Activated CD8-positive, alpha-beta memory T cell treated with anti-CD3 and anti-CD28 coated beads for 24 hours (primary cell): ENCODE measurements at regions not wholly inside any gene's neighbourhood (a gene's known extent, or its start where the extent isn't known, plus 50 kb on each side); places are given as distances from the start of the nearest gene placed in this dataset.

Source experiments
- DNase-seq: peaks from one replicate; pipeline ENCODE4 v3.0.0-alpha.2; 2020

DNA sequence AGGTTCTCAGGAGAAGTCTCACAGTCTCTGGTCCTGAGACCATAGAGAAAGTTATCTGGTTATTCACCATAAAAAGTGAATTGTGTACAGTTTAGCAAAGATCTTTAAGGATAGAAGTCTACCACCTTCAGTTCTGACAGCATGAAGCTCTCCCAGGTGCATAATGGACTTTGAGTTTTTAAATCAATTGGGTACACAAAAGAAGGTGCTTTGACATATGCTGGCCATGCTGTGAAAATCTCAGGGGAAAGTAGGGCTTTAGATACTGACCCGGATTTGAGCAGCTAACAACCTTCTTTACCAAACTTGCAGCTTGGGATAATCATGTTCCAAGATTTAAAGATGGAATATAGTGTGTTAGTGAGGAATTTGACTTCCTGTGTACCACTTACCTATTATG, 264.2 kb downstream of the ZSWIM6 start:
- DNase-seq: no peak

DNA sequence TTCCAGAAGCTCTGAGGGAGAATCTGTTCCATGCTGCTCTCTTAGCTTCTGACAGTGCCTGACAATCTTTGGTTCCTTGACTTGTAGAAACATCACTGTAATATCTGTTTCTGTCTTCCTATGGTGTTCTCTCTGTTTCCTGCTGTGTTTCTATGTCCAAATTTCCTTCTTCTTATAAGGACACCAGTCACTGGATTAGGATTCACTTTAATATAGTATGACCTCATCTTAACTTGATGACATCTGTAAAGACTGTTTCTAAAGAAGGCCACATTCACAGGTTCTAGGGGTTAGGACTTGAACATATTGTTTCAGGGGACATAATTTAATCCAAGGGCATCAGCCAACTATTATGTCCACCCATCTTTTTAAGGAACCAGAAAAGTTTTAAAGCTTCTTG, 265.6 kb downstream of the ZSWIM6 start:
- DNase-seq: no peak

DNA sequence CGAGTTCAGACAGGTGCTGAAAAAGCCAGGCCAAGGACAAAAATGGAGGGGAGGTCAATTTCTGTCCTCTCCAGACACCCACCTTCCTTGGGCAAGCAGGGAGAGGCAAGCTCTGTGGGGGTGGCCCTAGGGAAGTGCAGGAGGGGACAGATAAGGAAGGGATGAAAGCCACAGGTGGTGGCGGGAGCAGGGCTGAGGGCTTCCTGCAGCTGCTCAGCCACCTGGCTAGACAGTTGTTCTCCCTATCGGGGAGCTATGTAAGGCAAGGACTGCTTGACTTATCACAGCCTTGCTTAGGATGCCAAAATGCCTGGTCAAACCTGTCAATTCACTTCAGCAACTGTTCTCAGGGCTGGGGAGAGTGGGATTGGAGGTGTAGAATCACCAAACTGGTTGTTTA, 266.1 kb downstream of the ZSWIM6 start:
- no peak for DNase-seq

DNA sequence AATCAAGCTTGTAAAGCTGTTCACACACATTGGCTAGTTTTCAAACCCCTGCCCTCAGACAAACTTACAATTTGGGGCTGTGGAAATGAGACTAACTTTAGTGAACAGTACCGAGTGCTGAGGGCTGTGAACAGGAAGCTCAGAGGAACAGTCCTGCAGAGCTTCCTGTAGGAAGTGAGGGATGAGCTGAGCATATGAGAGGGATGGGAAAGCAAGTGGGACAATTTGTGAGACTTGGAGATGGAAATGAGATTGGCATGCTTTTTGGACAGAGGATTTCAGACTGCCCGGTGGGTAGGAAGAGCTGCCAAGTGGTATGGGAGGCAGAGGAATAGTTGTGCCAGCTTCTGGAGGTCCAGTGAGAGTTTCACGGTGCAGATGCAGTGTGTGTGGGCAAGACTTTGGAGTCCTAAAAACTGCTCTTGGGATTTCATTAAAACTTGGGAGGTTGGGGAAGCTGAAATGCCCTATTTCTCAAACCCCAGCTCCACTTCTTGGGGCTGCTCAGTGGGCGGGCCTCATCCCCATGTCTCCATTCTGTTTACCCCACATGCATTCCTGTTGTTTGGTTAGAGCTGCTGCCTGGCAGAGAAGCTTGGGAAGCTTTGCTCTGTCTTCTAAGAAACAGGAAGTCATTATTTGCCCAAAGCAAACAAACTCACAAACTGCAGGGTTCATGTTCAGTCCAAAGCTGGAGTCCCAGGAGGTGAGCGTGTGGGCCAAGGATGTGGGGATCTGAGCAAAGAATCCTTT, 267.5 kb downstream of the ZSWIM6 start:
- DNase-seq: no peak

DNA sequence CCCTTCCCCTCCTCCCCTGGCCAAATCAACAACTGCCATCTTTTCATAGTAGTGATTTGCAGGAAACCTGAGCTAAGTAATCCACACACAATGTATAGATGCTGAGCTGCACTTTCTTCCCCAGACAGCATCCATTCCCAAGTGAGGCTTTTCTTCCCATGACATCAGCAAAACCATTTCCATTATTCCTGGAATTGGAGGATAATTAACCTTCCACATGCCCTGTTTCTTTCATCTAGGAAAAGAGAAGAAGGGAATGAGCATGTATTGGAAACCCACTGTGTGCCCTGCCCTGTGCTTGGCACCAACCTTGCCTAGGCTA, 268.0 kb downstream of the ZSWIM6 start:
- no peak for DNase-seq

DNA sequence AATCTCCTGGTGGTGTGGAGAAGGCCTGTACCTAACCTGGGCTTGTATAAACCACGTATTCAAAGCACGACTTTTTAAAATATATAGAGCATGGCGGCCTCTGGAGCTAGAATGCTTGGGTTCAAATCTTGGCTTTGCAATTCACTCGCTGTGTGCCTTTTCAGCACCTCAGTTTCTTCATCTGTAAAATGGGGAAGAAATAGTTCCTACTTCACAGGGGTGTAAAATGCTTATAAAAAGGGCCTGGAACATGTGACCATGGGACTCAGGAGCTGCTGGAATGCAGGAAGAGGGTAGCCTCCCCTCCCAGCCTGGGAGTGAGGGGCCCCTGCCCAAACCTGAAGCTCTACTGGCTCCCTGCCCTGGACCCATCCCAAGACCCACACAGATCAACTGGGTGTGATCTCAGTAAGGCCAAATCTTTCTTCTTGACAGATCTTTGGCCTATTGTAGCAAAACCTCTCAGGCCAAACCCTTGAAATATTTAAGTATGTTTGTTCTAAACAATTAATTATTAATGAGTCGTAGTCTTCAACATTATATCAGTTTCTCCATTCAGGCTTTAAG, 269.0 kb downstream of the ZSWIM6 start:
- no peak for DNase-seq

DNA sequence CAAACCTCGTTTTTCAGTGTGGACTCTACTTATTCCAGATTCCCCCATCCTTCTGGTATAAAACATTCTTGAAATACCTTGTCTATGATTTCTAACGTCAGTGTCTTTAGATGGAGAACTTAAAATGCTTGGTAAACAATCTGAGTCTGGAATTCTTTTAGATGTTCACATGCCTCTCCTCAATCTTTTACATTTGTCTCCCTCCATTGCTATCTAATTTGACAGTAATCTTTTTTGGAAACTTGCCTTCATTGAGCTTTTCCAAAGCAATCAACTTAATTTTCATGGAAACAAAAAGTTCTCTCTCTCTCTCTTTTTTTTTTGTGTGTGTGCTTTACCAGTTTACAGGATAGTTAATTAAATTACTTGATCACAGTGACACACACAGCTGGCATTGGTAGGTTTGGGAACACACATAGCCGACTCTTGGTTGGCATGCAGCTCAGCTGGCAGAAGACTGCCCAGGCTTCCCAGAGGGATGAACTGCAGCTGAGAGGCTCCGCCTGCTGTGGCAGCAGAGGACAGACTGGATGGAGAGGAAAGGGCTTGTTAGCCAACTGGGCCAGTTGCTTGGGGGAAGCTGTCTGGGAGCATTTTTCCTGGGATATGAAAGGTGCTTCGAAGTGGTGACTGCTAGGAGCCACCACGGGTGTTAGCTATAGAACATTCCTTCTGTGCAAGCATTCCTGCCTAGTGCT, 271.3 kb downstream of the ZSWIM6 start:
- no peak for DNase-seq

DNA sequence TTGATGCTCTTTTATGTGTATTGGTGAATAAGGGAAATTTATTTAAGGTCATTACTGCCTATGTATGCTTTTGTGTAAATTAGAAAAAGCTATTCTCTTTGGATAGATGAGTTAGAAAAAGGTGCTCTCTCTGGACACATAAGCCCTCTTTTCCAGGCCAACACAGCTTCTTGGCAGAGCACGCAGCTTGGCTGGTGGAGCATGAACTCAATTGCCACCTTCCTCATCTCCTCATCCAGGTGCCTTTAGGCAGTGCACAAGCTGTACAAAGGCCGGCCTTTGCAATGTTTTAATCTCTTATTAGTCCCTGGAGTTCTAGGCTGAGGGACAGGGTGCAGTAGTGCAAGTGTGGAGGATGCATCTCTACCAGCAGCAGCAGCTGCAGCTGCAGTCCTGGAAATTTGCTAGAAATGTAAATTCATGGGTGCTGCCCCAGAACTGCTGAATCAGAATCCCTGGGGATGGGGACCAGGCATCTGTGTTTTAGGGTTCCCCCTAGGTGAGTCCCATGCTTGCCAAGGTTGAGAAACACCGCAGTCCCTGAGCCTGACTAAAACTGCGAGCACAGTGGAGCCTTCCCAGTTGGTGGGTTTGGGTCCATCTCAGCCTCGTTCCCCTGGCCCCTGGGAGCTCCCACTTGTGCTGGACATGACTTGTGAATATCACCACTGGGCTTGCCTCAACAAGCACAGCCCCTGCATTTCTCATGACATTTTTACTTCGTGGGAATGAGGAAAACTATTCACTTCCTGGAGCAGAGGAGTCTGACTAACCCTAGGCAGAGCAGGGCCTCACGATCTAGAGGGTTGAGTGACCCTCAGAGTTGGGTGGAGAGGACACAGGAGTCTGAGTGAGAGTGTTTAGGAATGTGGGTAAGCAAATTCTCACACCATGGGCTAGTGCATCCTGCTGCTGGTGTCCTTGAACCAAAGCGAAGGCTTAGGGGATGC, 272.3 kb downstream of the ZSWIM6 start:
- no peak for DNase-seq

DNA sequence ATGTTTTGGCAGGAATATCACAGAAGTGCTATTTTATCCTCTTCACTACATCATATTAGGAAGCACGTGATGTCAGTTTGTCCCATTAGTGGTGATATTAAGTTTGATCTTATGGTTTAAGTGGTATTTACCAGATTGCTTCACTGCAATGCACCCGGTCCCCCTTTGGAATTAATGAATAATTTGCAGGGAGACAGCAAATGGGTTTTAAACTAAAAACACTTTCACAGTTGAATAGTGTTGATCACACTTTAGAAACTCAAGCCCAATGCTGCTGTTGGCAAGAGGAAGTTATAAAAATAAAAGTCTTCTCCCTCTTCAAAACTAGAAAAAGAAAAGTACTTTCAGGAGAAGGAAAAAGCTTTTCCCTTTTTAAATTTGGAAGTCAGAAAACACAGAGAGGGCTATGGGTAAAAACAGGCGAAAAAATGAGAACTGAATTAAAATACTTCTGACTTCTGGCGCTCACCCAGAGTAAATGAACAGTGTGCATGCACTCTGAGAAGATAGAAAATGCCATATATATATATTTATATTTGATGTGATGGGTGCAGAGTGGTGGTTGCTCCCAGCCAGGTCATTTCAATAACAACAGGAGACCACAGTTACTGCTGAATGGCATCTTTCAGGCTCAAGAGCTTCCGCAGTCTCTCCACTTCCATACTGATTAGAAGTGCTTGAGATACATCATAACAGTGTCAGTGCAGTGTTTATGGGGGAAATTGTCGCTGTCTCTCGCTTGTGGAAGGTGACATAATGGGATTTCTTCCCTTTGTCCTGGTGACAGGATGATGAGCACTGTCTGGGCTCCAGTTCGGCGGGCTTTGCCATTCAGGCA, 278.0 kb downstream of the ZSWIM6 start:
- DNase-seq: no peak

DNA sequence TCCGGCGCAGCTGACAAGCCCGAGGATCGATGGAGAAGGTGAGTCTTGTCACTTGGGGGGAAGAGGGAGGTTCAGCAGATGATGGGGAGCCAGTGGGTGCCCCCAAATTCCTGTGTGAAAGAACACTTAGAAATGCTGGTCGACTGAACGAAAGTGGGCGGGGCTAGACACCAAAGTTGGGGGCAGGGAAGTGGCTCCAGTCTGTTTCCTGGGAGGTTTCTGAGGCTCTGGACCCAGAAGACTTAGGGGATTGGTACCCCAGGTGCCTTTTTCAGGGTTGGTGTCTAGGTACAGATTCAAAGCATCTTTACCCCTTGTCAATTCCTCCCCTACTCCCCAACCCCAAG, 278.6 kb downstream of the ZSWIM6 start:
- no peak for DNase-seq

DNA sequence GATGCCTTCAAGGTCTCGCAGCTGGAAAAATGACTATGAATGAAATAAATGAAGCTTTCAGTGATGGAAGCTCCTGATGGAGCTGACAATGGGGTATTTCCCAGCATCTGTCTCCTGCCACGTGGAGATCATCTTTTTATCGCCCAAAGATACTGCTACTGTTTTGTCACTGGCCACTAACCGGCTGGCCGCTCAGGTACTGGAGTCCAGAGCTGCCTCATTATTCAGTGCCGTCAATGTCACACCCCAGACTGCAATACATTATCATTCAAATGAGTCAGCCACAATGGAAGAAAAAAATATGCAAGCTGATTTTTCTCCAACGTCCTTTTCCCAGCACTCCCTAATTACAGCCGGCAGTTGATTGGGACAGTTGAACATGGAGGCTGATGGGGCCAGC, 280.4 kb downstream of the ZSWIM6 start:
- no peak for DNase-seq

DNA sequence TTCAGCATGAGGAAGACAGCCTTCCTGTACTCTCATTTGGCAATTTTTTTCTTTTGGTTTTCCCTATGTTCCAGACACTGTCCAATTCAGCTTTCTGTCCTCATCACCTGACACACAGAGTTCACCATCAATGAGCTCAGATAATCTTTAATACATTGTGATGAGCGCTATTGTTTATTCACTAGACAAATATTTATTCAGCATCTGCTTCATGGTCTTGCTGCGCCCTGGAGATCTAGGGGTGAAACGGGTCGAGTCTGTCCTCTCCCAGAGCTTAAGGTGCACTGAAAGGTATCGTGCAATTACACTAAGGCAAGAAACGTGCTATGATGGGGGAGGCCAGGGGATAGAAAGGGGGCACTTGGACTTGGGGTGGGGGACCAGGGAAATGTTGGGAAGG, 281.6 kb downstream of the ZSWIM6 start:
- no peak for DNase-seq

DNA sequence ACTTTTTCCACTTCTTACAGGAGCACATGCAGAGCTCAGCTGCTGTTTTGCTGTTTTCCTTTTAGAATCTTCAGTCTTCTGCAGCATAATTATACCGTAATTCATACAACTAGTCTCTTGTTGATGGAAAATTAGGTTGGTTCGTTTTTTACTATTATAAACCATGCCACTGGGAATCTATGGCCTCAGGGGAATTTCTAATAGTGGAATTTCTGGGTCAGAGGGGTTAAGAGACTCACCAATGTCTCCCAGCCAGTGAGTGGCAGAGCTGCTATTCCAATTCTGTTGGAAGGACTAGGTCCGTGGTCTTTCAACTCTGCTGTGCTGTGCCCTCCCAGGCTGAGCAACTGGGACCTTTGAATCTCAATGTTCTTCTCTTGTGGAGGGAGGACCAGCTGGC, 282.5 kb downstream of the ZSWIM6 start:
- no peak for DNase-seq

DNA sequence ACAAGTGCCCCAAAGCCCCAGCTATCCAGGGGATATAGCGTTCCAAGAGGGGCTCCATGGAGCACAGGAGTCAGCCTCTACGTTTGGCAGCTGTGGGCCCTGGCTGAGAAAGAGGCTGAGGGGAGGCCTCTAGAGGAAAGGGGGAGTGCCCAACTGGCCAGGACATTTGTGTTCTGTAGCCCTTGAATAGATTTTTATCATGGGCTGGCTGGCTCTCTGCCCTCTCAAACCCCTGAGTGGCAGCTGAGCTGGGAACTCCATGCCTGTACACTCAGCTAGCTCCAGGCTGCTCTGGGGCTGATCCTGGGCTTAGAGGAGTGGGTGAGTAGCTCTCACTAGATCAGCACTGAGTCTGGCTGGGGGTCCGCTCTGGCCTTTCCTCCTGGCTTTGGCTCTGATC, 285.0 kb downstream of the ZSWIM6 start:
- DNase-seq: no peak

DNA sequence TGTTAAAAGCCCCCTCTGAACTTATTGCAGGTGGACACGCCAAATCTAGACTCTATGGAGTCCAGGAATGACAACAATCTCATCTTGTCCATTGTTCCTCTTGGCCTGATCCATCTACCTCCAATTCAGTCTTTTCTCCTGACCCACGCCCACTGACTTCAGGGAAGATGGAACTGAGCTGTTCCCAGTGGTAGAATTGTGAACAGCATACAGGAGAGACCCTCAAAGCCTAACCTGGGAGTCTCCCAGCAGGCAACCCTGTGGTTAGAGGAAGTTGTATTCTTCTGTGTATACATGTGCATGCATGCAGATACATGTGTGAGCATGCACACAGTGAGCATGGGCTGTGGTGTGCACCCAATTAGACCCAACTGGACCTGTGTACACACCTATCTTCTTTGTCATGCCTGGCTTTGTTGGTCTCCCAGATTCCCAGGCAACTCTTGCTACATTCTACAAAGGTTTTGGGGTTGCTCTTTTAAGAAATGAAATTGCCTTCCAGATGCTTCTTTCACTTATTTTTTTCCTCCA, 286.0 kb downstream of the ZSWIM6 start:
- no peak for DNase-seq

DNA sequence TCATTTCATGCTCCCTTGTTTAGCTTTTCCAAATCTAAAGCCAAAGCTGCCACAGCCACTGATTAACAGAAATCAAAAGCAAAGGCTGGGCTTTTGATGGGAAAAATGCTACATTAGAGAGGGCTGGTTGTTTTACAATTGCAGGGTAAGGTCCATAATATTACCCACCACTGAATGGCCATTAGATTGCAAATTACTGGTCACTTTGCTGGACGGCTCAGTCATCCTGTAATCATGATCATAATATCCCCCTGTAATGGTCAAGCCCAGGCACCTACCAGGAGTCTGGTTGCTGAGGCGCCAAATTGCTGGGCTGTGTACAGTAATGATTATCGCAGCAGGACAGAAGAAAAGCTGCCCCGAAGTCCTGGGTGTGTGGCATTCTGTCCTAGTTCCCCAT, 286.5 kb downstream of the ZSWIM6 start:
- no peak for DNase-seq

DNA sequence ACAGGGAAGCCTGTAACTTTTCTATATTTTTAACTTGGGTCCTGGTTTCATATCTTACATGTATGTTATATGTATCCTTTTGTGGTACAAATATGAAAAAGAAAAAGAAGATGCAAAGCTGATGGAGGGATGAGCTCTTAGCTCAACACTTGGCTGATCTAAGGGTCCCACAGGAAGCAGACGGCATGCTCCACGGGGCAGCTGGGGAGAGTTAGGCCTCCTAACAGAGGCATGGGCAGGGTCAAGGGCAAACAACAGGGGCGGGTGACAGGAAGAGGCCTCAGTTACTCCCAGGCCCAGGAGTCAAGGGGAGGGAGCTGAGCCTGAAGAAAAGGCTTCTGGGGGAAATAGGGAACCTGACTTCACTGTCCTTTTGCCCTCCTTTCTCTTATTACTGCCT, 287.2 kb downstream of the ZSWIM6 start:
- no peak for DNase-seq

DNA sequence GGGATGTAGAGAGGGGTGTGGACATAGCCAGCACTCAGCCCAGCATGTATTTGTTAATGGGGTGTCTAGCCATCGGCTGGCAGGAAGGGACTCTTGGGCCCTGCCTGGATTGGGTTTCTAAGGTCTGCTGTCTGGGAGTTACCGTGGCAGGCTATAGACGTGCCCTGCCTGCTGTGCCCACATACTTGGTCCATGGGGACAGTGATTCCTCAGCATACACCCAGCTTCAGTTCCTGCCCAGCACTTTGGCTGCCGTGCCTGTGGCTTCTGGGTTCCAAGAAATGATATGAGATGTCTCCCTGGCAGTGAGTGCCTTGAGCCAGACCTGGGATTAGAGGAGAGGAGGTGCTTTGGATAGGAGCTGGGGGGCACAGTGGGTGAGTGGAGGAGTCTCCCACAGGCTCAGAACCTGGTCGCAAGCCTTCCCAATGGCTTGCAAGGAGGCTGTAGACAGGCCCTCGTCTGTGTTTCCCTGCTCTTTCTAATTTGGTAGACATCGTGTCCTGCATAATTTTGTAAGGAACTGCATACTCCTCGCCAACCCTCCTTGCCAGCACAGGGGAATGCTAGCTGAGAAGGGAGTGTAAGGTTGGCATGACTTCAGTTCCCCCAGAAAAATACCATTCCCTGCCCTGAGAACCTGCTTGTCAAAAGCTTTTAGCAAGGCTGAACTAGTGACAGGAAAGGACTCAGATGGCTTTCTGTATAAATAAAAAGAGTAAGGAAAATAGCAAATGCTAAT, 287.9 kb downstream of the ZSWIM6 start:
- DNase-seq: no peak

DNA sequence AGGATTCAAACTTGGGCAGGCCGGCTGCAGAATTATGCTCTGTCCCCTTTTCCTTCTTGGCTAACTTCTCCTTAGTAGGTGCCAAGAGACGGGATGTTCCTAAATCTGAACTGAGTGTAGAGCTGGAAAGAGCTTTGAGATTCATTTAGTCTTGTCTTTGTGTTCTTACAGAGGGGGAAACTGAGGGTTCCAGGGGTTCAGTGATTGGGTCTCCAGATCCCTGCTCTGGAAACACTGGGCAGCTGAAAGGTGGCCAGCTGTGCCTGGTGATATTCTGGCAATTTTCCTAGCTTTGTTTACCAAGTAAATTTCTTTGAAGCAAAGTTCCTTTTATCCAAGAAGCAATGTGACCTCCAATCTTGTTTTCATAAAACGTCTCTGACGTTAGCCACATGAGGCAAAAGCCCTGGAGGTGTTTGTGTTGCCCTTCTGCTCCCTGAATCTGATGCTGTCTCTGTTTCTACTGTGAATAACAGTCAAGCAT, 288.7 kb downstream of the ZSWIM6 start:
- DNase-seq: no peak

DNA sequence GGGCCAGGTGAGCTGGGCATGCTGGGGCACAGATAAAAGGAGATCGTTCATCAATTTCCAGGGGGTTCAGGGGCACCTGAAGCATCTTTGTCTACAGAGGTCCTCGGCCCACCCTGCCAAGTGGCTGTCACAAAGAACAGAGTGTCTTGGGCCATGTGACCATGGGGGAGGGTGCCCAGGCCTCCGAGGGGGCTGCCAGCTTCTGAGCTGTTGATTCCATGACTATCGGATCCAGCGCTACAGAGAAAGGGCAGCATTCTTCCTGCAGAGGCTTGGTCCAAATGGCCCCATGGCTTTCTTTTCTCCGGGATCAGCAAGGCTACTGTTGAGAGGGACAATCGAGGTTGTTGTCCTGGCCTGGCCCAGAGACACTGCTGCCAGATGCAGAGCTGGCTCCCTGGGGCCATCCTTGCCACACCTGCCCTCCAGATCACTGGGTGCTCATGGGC, 289.2 kb downstream of the ZSWIM6 start:
- no peak for DNase-seq

DNA sequence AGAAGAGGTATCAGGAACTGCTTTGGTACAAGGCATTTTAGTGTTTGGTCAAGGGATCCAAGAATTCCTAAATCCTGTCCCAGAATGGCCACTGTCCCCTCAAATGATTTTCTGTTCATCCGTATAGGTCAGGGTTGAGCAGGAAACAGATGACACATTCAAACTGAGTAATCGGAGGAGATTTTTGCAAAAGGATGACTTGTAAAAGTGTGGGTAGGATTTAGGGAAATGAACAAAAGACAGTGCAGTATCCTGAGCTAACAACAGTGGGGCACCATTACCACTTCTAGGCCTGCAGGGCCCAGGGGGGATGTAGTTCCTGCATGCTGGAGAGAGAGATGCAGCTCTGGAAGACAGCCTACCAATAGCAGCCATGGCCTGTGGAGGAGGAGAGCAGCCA, 290.1 kb downstream of the ZSWIM6 start:
- no peak for DNase-seq
